HUDEP-2 (cell line): ENCODE measurements at regions not wholly inside any gene's neighbourhood (a gene's known extent, or its start where the extent isn't known, plus 50 kb on each side); places are given as distances from the start of the nearest gene placed in this dataset.

Experiments used
- DNase-seq, 76 experiments: peaks; one replicate each; lab custom pipeline; 2025; ENCODE audit not compliant: unreplicated experiment in 76 of 76; lab: John Stamatoyannopoulos, UW

DNA sequence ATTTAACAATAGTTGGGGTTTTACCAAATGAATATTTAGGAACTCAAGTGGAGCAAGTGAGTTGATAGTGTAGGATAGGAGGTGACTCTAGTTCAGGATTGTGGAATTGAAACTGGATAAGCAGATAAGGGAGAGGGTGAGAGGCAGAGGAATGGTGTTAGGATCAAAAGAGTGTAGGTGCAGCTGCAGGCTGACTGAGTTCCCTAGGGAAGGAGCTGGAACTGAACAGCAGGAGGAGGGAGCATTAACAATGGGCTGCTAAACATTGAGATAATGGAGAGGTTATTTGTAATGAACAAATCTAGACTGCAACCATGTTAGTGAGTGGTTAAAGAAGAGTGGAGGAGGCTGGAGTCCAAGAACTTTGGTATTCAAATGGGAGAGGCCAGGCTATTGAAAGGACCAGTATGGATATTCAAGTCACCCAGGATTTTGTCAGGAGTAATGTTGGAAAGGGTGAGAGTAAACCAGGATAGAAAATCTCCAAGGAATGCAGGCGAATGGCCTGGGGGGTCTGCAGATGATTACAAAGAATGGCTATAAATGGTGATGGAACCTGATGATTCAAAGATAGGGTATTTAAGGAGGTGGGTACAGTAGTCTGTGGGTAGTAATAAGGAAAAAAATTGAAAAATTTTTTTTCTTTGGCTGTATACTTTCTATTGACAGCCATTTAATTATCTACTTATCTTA is 497.1 kb upstream of the TENM3 start:
- DNase-seq: no peak

DNA sequence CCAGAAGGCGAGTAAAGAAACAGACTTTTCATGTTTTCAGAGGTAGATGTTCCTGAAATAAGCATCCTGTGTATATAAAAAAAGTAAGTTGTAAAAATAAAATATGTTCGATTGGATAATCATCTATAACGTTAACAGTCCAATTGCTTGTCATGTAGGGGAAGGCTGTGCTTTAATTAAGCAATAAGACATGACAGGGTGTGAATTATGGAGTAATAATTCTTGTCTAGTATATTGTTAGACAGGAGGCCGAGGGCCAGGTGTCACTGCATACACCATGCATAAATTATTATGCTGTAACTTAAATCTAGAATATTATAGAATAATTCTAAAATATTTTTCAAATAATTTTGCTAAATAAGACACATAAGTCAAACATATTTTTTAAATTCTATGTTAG is 494.6 kb upstream of the TENM3 start:
- DNase-seq: no peak

DNA sequence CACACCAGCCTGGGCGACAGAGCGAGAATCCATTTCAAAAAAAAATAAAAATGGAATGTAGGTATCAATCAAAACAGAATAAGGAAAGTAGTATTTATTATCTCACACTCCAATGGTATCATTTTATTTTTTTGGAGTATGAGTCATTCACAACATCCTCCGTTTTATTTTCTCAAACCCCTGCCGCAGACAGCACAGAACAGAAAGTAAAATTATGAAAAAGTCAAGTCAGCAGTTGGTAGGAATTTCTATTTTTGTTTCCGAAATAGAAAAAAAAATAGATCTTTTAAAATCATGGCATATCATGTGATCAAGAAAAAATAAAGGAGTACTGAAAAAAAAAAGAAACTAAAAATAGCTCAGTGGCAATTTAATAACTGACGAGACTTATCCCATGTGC is 490.7 kb upstream of the TENM3 start:
- no peak for DNase-seq

DNA sequence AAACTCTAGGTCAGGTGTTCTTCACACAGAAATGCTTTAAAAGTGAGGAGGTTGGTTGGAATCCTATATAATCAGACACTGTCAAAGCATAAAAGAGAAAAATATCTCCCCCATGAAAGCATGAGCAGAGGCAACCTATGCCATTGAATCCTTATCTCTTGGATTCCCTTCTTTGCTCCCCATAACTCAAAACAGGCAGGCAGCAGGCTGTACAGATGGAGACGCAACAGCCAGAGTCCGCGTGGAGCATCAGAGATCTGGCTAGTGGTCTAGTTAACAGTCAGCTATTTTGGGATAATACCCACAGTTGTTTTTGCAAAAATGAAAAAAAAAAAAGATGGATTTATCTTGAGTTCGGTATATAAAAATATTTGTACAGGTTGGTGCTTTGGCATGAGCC is 490.0 kb upstream of the TENM3 start:
- DNase-seq: no peak

DNA sequence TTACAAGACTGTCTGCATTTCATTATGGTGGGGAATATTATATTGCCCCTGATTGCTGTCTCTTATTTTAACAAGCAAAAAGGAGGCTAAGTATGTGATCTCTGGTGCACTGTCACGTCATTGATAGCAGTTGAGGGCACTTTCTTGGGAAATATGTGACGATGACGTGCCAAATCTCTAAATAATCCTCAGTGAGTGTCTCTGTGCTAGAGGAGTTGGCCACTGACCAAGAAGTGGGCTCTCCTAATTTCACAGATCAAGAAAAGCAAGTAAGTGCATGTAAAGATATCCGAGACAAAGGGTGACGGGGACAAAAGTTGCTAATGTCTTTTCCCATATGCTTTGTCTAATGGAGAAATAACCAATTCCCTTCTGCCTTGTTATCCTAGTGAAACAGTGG is 487.4 kb upstream of the TENM3 start:
- no peak for DNase-seq

DNA sequence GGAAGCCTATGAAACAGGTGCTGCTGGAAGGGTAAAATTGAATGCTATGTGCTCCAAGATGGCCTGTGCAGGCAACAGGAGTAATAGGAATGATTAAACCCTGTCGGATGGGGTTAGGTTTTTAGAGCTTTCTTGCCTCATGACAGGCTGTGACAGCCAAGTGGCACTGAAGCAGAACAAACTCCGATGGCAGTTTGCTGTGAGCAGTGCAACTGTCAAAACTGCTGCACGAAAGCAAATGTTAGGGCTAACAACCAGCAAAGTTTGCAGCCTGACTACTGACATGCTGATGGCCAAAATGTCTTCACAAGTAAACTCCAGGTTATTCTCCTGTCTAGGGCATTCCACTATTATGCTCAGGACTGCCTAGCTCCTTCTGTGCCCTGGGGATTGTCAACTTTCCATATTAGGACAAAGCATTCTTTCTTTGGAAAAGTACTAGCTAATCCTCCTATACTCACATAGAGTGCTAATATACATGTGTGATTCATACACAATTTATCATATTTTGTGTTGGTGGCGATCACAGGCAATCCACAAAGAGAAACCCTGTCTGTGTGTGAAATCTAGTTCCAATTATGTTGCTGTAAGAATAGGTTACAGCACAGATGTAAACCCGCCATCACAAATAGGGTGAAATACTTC is 486.6 kb upstream of the TENM3 start:
- no peak for DNase-seq

DNA sequence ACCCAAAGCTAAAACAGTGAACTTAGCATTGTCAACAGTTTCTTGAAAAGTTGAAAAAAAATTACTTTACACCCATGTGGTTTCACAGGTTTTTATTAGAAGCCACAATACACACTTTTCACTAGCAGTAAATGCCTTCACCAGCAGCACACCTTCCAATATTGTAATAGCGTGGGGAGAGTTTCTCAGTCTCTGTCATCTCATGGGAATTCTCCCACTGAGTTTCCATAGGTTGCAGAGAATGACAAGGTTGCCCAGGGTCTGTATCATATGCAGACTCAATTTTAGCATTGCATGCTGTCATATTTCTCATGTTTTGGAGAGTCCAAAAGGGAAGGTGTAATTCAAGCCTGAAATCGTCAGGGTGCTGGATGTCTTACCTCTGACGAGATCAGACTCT is 486.1 kb upstream of the TENM3 start:
- DNase-seq: no peak

DNA sequence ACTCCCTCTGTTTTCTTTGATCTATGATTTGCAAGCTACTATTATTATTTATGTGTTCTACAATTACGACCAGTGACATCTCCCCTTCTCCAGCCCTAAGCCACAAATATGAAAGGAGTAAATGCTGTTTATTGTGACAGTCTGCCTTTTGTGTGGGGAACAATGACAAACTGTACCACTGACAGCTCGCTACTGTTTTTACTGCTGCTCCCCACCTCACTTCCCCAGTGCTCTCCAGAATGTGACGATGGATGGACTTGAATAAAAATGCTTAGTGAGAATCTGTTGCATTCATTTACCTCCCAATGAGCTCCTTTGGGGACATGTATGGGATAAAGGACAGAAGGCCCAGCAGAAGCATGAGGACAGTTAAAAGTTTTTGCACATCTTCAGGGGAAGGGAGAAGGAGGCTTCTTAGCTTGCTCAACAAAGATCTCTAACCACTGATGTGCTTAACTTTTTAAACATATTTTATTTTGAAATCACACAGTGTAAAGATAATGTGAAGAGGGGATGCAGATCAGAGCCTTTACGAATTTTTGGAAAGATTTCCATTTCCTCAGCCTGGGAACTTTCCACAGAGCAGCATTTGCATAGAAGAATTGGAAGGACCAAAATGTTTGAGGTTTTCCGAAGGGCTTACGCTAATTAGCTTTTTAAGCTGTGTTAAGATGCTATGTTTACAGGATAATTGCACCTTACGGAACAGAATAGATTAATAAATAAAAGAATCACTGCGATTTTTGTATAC is 485.1 kb upstream of the TENM3 start:
- DNase-seq: no peak

DNA sequence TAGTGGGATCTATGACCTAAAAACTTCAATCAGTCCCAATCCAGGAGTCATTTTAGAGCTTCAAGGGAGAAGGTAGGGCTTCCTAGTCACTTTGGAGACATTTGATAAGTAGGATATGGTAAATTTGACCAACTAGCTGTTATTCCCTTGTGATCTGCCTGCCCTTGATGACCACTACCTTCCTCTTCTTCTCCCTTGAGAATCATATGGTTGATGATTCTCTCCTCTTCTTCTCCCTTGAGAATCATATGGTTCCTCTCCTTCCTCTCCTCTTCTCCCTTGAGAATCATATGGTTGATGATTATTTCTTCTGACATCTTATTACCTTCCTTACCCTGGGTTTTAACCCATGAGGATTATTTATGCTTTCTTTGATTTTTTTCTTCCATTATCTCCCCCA is 482.6 kb upstream of the TENM3 start:
- no peak for DNase-seq

DNA sequence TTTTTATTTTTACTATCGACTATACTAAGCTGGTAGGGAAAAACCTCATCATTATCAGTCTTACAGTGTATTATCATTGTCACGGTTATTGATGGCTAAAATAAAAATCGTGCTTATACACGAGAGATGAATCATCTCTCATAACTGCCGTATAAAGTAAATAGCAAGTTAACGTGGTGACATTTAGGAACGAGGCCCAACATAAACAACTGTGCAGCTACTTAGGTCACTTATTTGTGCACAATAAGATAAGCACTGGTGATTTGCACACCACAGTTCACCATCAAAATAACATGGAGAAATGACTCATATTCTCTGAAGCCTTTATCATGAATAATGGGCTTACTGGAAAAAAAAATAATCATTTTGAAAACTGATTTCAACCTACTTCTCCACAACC is 482.0 kb upstream of the TENM3 start:
- no peak for DNase-seq

DNA sequence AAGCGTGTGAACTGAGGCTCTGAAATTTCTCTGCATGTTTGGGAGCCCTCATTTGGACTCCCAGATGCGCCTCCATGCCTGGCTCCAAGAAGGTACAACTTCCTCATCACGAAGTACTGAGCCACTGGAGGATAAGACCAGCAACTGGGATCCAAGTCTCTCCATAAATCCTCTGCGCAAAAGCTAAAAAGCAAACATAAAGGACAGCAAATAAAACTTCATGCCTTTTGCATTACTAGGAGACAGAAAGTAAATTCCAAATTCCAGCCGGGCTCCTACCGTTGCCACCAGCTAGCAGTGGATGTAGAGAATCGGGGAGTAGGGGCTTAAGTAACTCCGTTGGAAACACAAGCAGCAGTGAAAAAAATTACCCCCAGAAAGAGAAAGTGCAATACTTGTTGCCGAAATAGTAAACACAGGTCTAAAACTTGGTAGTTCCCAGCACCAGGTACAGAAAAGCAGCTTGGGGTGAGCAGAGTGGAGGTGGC is 477.1 kb upstream of the TENM3 start:
- DNase-seq: no peak

DNA sequence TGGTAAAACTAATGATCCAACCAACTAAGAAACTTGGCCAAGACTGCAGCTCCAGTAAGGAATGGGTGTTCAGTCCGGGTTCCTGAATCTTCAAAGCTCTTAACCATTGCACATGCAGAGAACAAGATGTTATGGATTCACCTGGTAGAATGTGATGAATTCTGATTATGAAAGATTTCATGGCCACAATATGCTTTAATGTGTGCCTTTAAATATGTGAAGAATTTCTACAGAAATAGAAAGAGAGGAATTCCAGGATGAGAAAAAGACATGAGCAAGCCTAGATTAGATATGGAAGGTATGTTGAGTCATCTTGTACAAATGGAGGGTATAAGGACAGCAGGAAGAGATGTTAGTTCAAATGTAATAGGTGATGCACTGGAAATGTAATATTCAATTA is 472.2 kb upstream of the TENM3 start:
- DNase-seq: no peak

DNA sequence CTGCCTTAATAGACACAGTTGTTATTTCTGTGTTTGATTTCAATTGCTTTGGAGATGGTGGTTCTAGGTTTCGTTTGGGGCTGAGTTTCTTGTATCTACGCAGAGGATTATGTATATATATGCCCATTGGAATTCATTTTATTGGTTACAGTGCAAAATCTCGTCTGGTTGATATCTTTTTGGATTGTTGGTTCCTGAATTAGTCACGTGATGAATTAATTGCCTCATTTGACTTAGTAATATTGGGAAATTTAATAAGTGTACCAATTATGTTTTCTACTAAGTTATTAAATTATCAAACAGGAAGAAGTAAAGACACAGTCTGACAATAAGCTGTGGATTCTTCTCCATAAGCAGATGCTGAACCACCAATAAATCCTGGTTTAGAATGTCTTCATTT is 467.9 kb upstream of the TENM3 start:
- DNase-seq: no peak

DNA sequence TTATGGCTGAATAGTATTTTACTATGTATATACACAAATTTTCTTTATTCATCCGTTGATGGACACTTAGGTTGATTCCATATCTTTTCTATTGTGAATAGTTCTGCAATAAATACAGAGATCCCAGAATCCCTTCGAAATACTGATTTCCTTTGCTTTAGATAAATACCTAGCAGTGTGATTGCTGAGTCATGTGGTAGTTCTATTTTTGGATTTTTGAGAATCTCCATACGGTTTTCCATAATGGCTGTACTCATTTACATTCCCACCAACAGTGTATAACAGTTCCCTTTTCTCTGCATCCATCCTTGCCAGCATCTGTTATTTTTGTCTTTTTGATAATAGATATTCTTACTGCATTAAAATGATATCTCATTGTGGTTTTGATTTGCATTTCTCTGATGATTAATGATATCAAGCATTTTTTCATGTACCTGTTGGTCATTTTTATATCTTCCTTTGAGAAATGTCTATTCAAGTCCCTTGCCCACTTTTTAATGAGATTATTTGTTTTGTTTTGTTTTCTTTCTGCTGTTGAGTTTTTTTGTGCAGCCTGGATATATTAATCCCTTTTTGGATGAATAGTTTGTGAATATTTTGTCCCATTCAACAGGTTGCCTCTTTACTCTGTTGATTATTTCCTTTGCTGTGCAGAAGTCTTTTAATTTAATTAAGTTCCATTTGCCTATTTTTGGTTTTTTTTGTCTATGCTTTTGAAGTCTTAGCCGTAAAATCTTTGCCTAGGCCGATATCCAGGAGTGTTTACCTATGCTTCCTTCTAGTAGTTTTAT is 466.7 kb upstream of the TENM3 start:
- no peak for DNase-seq

DNA sequence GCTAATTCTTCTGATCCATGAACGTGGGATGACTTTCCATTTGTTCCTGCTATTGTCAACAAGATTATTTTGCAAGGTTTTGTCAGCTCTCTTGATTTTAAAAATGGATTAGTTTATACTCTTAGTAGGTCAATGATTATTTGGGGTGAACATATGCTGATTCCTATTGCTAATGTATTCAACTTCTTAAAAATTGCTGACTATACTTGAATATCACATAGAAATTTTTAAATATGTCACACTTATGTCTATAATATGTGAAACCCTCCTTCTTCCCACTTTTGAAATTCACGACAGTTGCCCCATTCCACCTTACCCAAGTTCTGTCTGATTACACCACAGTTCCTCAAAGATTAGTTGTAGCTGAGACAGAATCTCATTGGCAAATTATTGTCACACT is 465.7 kb upstream of the TENM3 start:
- DNase-seq: no peak

DNA sequence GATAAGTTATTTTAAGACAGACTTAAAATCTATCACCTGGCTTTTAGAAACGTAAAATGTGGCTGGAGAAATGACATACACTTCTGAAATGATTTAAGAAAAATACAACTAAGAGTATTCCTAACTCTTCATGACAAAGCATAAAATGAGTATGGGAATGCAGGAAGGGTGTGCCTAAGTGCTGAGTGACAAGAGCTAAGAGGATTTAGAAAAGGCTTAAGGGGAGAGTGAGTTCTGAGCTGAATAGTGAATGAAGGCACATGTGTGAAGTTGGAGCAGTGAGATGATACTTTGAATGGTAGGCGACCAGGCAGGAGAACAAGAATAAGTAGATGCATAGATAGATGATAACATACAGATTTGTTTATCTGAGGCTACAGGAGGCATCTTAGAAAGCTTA is 458.3 kb upstream of the TENM3 start:
- DNase-seq: no peak

DNA sequence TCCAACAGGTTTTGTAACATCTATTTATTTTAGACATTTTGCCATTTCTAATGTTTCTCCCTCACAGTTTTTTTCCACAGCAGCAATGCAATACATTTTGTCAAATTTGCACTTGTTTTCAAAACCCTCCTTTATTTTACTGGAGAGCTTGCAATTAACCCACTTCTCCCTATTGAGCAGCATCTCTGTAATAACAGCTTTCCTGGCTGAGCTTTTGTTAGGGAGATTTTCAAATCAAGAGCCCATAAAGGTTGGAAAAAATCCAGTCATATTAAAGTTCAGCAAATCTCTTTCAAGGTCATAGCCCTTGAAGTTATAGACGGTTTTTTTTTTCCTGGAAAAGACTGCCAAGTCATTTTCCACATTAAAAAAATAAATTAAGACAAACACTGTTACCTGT is 450.6 kb upstream of the TENM3 start:
- DNase-seq: no peak

DNA sequence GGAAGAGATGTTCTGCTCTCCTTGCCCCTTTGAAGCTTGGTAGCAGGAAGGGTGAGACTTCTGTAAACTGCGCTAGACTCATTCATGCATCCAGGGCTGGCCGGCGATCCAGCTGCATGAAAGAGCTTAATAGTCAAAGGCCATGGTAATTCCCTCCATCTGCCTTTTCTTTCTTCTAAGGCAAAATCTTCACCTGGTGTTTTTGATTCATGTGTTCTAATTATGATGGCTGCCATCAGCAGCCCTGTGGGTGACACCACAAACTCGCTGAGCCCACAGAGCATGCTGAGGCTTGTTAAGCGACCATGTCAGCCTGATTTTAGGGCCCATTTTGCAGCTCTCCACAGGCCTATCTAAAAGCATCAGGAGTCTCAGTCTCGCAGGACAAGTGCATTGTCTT is 450.1 kb upstream of the TENM3 start:
- DNase-seq: no peak

DNA sequence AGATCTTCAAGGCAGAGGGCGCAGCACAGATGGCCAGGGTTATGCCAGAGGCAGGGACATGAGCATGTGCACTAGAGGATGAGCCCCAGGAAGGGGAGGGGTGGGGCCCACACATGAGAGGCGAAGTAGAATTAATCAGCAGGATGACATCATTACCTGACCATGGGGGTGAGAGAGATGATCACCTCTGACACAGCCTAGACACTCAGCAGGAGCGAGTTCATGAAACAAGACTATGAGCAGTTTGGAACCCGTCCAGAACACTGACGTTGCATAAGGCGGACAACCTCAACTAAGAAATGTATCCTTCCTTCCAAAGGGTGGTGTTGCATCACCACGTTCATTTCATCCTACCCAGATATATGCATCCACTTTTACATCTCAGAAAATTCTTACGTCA is 446.7 kb upstream of the TENM3 start:
- no peak for DNase-seq

DNA sequence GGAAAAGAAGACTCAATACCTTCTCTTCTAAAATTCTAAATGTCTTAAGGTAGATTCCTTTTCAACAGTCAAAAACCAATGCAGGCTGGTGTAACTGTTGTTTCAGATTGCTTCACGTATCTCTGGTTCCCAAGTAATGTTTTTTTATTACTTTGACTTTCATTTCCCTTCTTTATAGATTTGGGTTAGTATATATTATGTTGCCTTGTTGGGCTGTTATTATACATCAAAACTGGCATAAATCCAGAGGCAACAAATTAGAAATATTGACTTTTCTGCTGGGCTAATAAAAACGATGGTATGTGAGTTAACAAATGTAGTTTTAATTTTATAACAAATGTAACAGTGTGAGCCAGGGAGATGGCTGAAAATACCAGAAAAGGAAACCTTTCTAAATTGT is 444.7 kb upstream of the TENM3 start:
- no peak for DNase-seq

DNA sequence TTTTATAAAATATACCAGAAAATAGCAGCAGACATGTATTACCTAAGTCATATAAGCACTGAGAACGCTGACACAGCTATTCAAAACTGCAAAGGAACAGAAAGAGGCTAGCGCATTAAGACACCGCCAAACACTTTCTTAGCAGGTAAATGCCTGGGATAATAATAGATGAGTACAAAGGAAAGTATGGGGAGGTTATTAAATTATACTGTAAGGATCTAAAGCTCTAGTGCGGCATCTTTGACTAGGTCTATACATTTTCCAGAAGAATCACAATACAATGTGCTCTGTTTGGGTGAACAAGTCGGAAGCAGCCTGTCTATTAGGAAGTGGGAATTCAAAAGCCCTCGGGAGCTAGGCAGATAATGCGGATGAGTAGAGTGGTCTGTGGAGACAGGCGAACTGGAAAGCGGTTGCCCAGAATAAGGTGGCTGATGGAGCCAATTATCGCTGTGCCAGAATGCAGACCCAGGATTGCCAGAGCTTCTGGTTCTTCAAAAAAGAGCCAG is 443.6 kb upstream of the TENM3 start:
- DNase-seq: no peak
